Loucy (cell line): ENCODE measurements at regions not wholly inside any gene's neighbourhood (a gene's known extent, or its start where the extent isn't known, plus 50 kb on each side); places are given as distances from the start of the nearest gene placed in this dataset.
"Not testable (repeated sequence)": the region's sequence is repeated elsewhere in the genome, so short reads cannot be mapped to it uniquely, and the experiment has no call there.

Source experiments
- EZH2phosphoT487 ChIP-seq: fragments of 200-600 bp; IDR thresholded peaks from 2 replicates; pipeline ENCODE4 v1.6.1; 2018; ENCODE audit warnings: antibody characterized with exemption, mild to moderate bottlenecking, moderate library complexity, borderline replicate concordance
- TF ChIP-seq, protein P1 (sequence below): fragments of 200-600 bp; sonication (generic); conservative IDR thresholded peaks from 2 replicates; pipeline ENCODE4 v1.5.1; 2014; ENCODE audit warnings: mild to moderate bottlenecking, antibody characterized with exemption, low read length

DNA sequence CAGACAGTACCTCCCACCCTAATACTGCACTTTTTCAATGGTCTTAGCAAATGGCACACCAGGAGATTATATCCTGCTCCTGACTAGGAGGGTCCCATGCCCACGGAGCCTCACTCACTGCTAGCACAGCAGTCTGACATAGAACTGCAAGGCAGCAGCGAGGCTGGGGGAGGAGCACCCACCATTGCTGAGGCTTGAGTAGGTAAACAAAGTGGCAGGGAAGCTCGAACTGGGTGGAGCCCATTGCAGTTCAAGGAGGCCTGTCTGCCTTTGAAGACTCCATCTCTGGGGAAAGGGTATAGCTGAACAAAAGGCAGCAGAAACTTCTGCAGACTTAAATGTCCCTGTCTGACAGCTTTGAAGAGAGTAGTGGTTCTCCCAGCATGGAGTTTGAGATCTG lies 544.5 kb upstream of the HTR1E start:
- TF ChIP-seq, protein P1, sequence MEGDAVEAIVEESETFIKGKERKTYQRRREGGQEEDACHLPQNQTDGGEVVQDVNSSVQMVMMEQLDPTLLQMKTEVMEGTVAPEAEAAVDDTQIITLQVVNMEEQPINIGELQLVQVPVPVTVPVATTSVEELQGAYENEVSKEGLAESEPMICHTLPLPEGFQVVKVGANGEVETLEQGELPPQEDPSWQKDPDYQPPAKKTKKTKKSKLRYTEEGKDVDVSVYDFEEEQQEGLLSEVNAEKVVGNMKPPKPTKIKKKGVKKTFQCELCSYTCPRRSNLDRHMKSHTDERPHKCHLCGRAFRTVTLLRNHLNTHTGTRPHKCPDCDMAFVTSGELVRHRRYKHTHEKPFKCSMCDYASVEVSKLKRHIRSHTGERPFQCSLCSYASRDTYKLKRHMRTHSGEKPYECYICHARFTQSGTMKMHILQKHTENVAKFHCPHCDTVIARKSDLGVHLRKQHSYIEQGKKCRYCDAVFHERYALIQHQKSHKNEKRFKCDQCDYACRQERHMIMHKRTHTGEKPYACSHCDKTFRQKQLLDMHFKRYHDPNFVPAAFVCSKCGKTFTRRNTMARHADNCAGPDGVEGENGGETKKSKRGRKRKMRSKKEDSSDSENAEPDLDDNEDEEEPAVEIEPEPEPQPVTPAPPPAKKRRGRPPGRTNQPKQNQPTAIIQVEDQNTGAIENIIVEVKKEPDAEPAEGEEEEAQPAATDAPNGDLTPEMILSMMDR, result not testable (repeated sequence)
- TF ChIP-seq EZH2phosphoT487, result not testable (repeated sequence)
